ENCODE measurements at regions not wholly inside any gene's neighbourhood (a gene's known extent, or its start where the extent isn't known, plus 50 kb on each side); places are given as distances from the start of the nearest gene placed in this dataset.

DNA sequence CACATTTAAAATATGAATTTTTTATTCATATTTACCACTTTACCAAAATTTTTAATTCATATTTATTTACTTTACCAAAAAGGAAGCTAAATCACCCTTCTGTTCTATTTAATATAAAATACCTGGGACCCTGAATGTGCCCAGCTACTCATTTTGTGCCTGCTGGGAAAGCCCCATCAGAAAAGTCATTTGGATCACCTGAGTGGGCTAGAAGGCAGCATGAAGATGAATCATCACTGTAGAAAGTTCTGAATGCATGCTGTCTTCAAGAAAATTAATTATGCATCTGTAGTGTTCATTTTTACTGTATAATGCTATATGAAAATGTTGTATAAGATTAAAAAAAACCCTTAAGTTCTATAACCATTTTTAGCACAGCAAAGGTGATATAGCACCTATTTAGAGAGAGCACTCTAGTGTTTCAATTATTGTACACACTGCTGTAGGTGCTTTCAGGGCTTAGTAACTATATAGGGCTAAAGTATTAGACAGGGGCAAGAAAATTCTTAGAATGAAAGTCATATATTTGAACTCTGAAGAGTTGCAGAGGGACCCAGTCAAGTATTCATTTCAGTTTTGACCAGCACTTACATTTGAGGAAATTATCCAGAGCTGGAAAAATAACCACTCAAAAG is 175.1 kb downstream of the NFKBIZ start:
- TF ChIP-seq, protein P1, sequence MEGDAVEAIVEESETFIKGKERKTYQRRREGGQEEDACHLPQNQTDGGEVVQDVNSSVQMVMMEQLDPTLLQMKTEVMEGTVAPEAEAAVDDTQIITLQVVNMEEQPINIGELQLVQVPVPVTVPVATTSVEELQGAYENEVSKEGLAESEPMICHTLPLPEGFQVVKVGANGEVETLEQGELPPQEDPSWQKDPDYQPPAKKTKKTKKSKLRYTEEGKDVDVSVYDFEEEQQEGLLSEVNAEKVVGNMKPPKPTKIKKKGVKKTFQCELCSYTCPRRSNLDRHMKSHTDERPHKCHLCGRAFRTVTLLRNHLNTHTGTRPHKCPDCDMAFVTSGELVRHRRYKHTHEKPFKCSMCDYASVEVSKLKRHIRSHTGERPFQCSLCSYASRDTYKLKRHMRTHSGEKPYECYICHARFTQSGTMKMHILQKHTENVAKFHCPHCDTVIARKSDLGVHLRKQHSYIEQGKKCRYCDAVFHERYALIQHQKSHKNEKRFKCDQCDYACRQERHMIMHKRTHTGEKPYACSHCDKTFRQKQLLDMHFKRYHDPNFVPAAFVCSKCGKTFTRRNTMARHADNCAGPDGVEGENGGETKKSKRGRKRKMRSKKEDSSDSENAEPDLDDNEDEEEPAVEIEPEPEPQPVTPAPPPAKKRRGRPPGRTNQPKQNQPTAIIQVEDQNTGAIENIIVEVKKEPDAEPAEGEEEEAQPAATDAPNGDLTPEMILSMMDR (IDR thresholded peaks at IDR 0.05) = no peak
- intact Hi-C loops (cut with DNase I) = no loop called here
- H3K27ac ChIP-seq = no peak overlapping the region
- H3K27me3 ChIP-seq = no peaks in the 10 kb centered on the region
- H3K4me3 ChIP-seq = no peak overlapping the region
- no peaks in the 10 kb centered on the region for H3K9me3 ChIP-seq
- H3K9ac ChIP-seq (ENCODE audit: low read depth in 2 of 2, low read length in 2 of 2) = no peak overlapping the region
- DNase-seq = no peak
- no peaks in the 10 kb centered on the region for H3K4me1 ChIP-seq
- no peaks in the 10 kb centered on the region for H3K36me3 ChIP-seq

DNA sequence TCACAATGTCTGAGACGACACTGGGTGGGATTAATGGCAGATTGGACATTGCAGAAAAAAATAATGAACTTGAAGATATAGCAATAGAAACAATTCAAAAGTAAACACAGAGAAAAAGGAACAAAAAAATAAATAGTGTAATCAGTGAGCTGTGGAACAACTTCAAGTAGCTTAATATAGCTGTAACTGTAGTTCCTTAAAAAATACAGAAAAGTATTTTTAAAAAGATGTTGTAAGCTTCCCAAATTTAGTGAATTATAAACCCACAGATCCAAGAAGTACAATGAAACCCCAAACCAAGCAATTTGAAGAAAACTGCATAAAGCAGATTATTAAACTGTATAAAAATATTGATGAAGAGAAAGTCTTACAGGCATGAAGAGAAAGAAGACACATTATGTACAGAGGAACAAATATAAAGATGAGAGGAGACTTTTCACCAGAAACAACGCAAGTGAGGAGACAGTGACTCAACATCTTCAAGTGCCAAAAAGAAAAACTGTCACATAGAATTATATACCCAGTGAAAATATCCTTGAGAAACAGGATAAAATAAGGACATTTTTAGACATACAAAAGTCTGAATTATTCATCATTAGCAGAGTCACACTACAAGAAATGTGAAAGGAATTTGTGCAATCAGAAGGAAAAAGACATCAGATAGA is 176.4 kb downstream of the NFKBIZ start:
- no peaks in the 10 kb centered on the region for H3K36me3 ChIP-seq
- no peak overlapping the region for H3K27ac ChIP-seq
- no peaks in the 10 kb centered on the region for H3K9me3 ChIP-seq
- intact Hi-C loops (cut with DNase I) = no loop called here
- H3K4me3 ChIP-seq = no peak overlapping the region
- DNase-seq = no peak
- H3K9ac ChIP-seq (ENCODE audit: low read depth in 2 of 2, low read length in 2 of 2) = no peak overlapping the region
- H3K4me1 ChIP-seq = no peaks in the 10 kb centered on the region
- no peaks in the 10 kb centered on the region for H3K27me3 ChIP-seq
- TF ChIP-seq, protein P1 (IDR thresholded peaks at IDR 0.05) = no peak

DNA sequence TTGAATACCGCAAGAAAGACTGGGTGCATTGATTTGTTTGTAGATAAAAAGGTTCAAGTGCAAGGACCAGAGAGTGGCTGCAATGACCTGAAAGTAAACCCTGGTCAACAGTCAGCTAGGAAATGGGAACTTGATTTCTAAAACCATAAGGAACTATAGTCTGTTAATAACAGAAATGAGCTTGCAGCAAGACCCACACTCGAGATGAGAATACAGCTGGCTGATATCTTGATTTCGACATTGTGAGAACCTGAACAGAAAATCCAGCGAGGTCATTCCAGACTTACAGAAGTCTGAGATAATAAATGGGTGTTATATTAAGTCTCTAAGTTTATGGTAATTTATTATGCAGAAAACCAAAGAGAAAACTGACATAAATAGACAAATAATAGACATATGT is 177.3 kb downstream of the NFKBIZ start:
- Histone ChIP-seq H3K4me1 (no peaks in the 10 kb centered on the region), H3K27ac (no peak overlapping the region), H3K36me3 (no peaks in the 10 kb centered on the region), H3K9ac (ENCODE audit: low read depth in 2 of 2, low read length in 2 of 2) (no peak overlapping the region), H3K9me3 (no peaks in the 10 kb centered on the region), H3K4me3 (no peak overlapping the region), H3K27me3 (no peaks in the 10 kb centered on the region)
- intact Hi-C loops (cut with DNase I) = no loop called here
- no peak for DNase-seq
- TF ChIP-seq, protein P1 (IDR thresholded peaks at IDR 0.05) = no peak

GRCh38 chr3:102030661-102031060 is 181.3 kb downstream of the NFKBIZ start:
- no peak for DNase-seq
- Histone ChIP-seq H3K27me3 (no peaks in the 10 kb centered on the region), H3K4me1 (no peaks in the 10 kb centered on the region), H3K9ac (ENCODE audit: low read depth in 2 of 2, low read length in 2 of 2) (no peak overlapping the region), H3K27ac (no peak overlapping the region), H3K4me3 (no peak overlapping the region), H3K9me3 (no peaks in the 10 kb centered on the region), H3K36me3 (no peaks in the 10 kb centered on the region)
- TF ChIP-seq, protein P1 (IDR thresholded peaks at IDR 0.05) = no peak
- intact Hi-C loops (cut with DNase I) = no loop called here

- no peak for DNase-seq
- H3K4me3 ChIP-seq = no peak overlapping the region
- H3K9me3 ChIP-seq = no peaks in the 10 kb centered on the region
- no peaks in the 10 kb centered on the region for H3K4me1 ChIP-seq
- TF ChIP-seq, protein P1 (IDR thresholded peaks at IDR 0.05) = no peak
- intact Hi-C loops (cut with DNase I) = no loop called here
- no peaks in the 10 kb centered on the region for H3K36me3 ChIP-seq
- no peak overlapping the region for H3K27ac ChIP-seq
- H3K27me3 ChIP-seq = no peaks in the 10 kb centered on the region
- H3K9ac ChIP-seq (ENCODE audit: low read depth in 2 of 2, low read length in 2 of 2) = no peak overlapping the region
Observed at GRCh38 chr3:102031834-102032233, 182.5 kb downstream of the NFKBIZ start.
